GM12872 (cell line): ENCODE measurements at regions not wholly inside any gene's neighbourhood (a gene's known extent, or its start where the extent isn't known, plus 50 kb on each side); places are given as distances from the start of the nearest gene placed in this dataset.

Experiments used
- CTCF ChIP-seq: IDR thresholded peaks from 3 replicates; pipeline ENCODE4 v1.5.1; 2011; ENCODE audit warnings: low read depth, mild to moderate bottlenecking, low read length, moderate library complexity; ENCODE audit not compliant: insufficient read depth

GRCh38 chr6:132165677-132166076, 214.5 kb upstream of the CCN2 start:
- TF ChIP-seq CTCF, result no peak

GRCh38 chr6:132161283-132161682, 210.1 kb upstream of the CCN2 start:
- peak; percentile 34; the same call in 2 of the 3 replicates for TF ChIP-seq CTCF

GRCh38 chr6:132153221-132153898, 202.2 kb upstream of the CCN2 start:
- no peak for TF ChIP-seq CTCF

DNA sequence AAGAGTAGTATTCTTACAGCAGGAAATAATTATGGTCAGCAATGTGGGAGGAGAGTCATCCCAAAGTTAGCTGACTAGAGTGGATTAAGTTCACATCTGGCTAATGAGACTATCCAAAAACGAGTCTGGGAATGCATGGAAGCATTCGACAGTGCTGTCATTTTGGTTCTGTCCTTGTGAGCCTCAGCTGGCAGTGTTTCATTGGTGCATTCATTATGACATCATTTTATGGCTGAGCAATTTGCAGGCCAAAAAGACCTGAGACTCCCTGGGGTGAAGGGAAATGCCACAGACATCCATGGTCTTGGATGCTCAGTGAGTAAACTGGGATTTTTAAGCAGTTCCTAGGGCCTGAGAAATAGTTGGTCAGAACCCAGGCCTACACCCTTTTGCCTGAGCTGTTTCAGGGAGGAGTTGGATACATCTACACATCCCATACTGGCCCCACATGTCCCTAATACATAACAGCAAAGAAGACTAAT, 196.4 kb upstream of the CCN2 start:
- no peak for TF ChIP-seq CTCF

DNA sequence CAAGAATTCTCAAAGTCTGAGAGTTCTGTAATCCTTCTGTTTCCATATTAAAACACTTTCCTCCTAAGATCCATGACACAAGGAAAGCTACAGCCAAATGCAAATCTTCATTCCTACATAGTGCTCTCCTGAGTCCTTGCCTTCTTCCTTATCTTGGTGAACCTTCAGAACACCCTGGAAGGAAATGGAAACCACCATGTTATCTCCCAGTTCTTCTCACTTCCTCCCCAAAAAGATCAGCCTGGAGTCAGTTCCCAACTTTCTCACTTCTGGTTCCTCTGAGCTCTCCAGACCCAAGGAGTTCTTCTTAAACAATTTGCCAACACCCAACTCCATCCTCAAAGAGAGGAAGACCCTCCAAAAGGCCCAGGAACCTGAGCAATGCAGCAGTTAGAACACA, 193.3 kb upstream of the CCN2 start:
- TF ChIP-seq CTCF, result no peak

- no peak for TF ChIP-seq CTCF
Observed at GRCh38 chr6:132143258-132143657, 192.1 kb upstream of the CCN2 start.

GRCh38 chr6:132142768-132143167, 191.6 kb upstream of the CCN2 start:
- TF ChIP-seq CTCF, result no peak
